Panc1 (cell line): ENCODE measurements at regions not wholly inside any gene's neighbourhood (a gene's known extent, or its start where the extent isn't known, plus 50 kb on each side); places are given as distances from the start of the nearest gene placed in this dataset.

Source experiments
- ATAC-seq: fragments of 200-7000 bp; cut with Tn5 transposase; 2 replicates; pipeline ENCODE4 v1.9.1; 2020; ENCODE audit warnings: mild to moderate bottlenecking, moderate library complexity
- BruUV-seq: library from RNA; stranded (reverse); fragments of 400-500 nt; replicated peaks from 2 replicates; lab custom pipeline; 2021; lab: Mats Ljungman, UMichigan
- CTCF ChIA-PET: fragments of 300-600 bp; sonication (Branson Sonifier 250); formaldehyde crosslinking; loops from one replicate; lab custom pipeline; 2022; ENCODE audit warnings: antibody characterized with exemption; lab: Charles Lee
- POLR2A ChIA-PET: fragments of 300-600 bp; sonication (Branson Sonifier 250); formaldehyde crosslinking; loops from one replicate; lab custom pipeline; 2022; ENCODE audit warnings: antibody characterized with exemption; lab: Charles Lee
- DNase-seq: peaks from one replicate; pipeline ENCODE4 v3.0.0-alpha.2; 2010; ENCODE audit warnings: low read depth, low spot score
- H3K27ac ChIP-seq: 2 replicates; pipeline ENCODE4 v1.5.1; 2011; ENCODE audit warnings: mild to moderate bottlenecking, low read length, inconsistent platforms
- H3K27me3 ChIP-seq: fragments of 200-500 bp; sonication (Bioruptor generic); 2 replicates; pipeline ENCODE4 v1.6.0; 2014; ENCODE audit warnings: low read length, inconsistent platforms; ENCODE audit not compliant: control insufficient read depth, insufficient read depth
- H3K36me3 ChIP-seq: fragments of 200-500 bp; sonication (Bioruptor generic); 2 replicates; pipeline ENCODE4 v1.5.1; 2014; ENCODE audit warnings: inconsistent platforms, mild to moderate bottlenecking, low read length, moderate library complexity; ENCODE audit not compliant: control insufficient read depth, insufficient read depth
- H3K4me1 ChIP-seq: 2 replicates; pipeline ENCODE4 v1.5.1; 2011; ENCODE audit warnings: inconsistent platforms, mild to moderate bottlenecking, low read length, moderate library complexity; ENCODE audit not compliant: control insufficient read depth, insufficient read depth
- H3K4me3 ChIP-seq, 2 experiments: 2 replicates each; pipeline ENCODE4 v1.5.1; 2011 to 2012; ENCODE audit warnings: low read depth in 2 of 2, low read length in 2 of 2, mild to moderate bottlenecking in 2 of 2, inconsistent platforms in 1 of 2, moderate library complexity in 1 of 2
- H3K9me3 ChIP-seq: fragments of 200-500 bp; sonication (Bioruptor generic); 2 replicates; pipeline ENCODE4 v1.5.1; 2014; ENCODE audit warnings: low read depth, mild to moderate bottlenecking, inconsistent platforms, low read length, moderate library complexity; ENCODE audit not compliant: control insufficient read depth, insufficient read depth
- CTCF ChIP-seq: fragments of 450-650 bp; IDR thresholded peaks from 2 replicates; pipeline ENCODE4 v1.5.1; 2017; ENCODE audit warnings: mild to moderate bottlenecking
- POLR2AphosphoS5 ChIP-seq: IDR thresholded peaks from 2 replicates; pipeline ENCODE4 v1.6.1; 2012; ENCODE audit warnings: mild to moderate bottlenecking, low read depth, low read length, moderate library complexity
- SIN3A ChIP-seq: IDR thresholded peaks from 2 replicates; pipeline ENCODE4 v1.6.1; 2012; ENCODE audit warnings: low read depth, mild to moderate bottlenecking, low read length, moderate library complexity, borderline replicate concordance; ENCODE audit not compliant: insufficient read depth
- TCF7L2 ChIP-seq: IDR thresholded peaks from 2 replicates; pipeline ENCODE4 v1.6.1; 2011; ENCODE audit warnings: mild to moderate bottlenecking, low read depth, low read length, inconsistent platforms
- in situ Hi-C: cut with HindIII; loops from 2 replicates; pipeline ENCODE4 v1.10.0; 2016; ENCODE audit warnings: low sequenced_read_pairs, low pct_unique_long_range_greater_than_20kb
- intact Hi-C: fragments of 100-400 bp; cut with micrococcal nuclease; formaldehyde crosslinking; loops from one replicate; pipeline ENCODE4 v1.10.0; 2022; ENCODE audit not compliant: unreplicated experiment
- TF ChIP-seq, protein P1 (sequence below), 2 experiments: IDR thresholded peaks; 2 replicates each; pipeline ENCODE4 v1.6.1; 2011 to 2012; ENCODE audit warnings: low read depth in 2 of 2, control low read depth in 1 of 2, low read length in 1 of 2, mild to moderate bottlenecking in 1 of 2, moderate library complexity in 1 of 2; ENCODE audit not compliant: insufficient read depth in 1 of 2

DNA sequence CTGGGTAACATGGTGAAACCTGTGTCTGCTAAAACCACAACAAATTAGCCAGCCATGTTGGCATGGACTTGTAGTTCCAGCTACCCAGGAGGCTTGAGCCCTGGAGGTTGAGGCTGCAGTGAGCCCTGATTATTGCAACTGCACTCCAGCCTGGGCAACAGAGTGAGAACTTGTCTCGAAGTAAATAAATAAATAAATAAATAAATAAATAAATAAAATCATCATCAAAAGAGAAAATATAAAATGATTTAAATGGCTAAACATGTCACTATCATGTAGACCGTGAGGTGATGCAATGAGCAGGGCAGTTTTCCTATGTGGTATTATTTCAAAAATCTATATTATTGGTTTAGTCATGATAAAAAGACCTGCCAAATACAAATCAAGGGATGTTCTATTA is 2074.3 kb downstream of the PCDH9 start:
- BruUV-seq = no TSS peak
- no peaks in the 10 kb centered on the region for H3K9me3 ChIP-seq
- peaks cover 6% of the 10 kb centered on the region; the same call in 1 of the 2 replicates for H3K4me1 ChIP-seq
- ChIA-PET POLR2A (no interaction called here), CTCF (no interaction called here)
- no peak overlapping the region for H3K4me3 ChIP-seq
- TF ChIP-seq, protein P1, sequence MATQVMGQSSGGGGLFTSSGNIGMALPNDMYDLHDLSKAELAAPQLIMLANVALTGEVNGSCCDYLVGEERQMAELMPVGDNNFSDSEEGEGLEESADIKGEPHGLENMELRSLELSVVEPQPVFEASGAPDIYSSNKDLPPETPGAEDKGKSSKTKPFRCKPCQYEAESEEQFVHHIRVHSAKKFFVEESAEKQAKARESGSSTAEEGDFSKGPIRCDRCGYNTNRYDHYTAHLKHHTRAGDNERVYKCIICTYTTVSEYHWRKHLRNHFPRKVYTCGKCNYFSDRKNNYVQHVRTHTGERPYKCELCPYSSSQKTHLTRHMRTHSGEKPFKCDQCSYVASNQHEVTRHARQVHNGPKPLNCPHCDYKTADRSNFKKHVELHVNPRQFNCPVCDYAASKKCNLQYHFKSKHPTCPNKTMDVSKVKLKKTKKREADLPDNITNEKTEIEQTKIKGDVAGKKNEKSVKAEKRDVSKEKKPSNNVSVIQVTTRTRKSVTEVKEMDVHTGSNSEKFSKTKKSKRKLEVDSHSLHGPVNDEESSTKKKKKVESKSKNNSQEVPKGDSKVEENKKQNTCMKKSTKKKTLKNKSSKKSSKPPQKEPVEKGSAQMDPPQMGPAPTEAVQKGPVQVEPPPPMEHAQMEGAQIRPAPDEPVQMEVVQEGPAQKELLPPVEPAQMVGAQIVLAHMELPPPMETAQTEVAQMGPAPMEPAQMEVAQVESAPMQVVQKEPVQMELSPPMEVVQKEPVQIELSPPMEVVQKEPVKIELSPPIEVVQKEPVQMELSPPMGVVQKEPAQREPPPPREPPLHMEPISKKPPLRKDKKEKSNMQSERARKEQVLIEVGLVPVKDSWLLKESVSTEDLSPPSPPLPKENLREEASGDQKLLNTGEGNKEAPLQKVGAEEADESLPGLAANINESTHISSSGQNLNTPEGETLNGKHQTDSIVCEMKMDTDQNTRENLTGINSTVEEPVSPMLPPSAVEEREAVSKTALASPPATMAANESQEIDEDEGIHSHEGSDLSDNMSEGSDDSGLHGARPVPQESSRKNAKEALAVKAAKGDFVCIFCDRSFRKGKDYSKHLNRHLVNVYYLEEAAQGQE (IDR thresholded peaks at IDR 0.05; ENCODE audit: insufficient read depth in 1 of 2, low read depth in 2 of 2, low read length in 1 of 2) = no peak
- TF ChIP-seq SIN3A (no peak), TCF7L2 (no peak), CTCF (no peak), POLR2AphosphoS5 (no peak)
- in situ Hi-C loops (no loop called here), intact Hi-C loops (no loop called here)
- H3K27me3 ChIP-seq = no peaks in the 10 kb centered on the region
- H3K36me3 ChIP-seq = no peaks in the 10 kb centered on the region
- no peak overlapping the region for H3K27ac ChIP-seq
- no peak for DNase-seq
- no peak for ATAC-seq

- no peaks in the 10 kb centered on the region for H3K27me3 ChIP-seq
- H3K9me3 ChIP-seq = no peaks in the 10 kb centered on the region
- no peak overlapping the region for H3K27ac ChIP-seq
- no peak for ATAC-seq
- in situ Hi-C loops = no loop called here
- intact Hi-C loops = no loop called here
- CTCF ChIA-PET = no interaction called here
- no peak overlapping the region for H3K4me3 ChIP-seq
- peaks cover 6% of the 10 kb centered on the region; the same call in 1 of the 2 replicates for H3K4me1 ChIP-seq
- BruUV-seq = no TSS peak
- POLR2A ChIA-PET = interaction anchor here (0.7 kb wide), 1 partner anchor 1851 kb away, joined by 23 read pairs; no protein-coding TSS in a partner anchor
- H3K36me3 ChIP-seq = no peaks in the 10 kb centered on the region
- DNase-seq = no peak
- no peak for TF ChIP-seq POLR2AphosphoS5
- TF ChIP-seq, protein P1 (IDR thresholded peaks at IDR 0.05; ENCODE audit: insufficient read depth in 1 of 2, low read depth in 2 of 2, low read length in 1 of 2) = no peak
- no peak for TF ChIP-seq TCF7L2
- no peak for TF ChIP-seq CTCF
- TF ChIP-seq SIN3A = no peak
Measured at GRCh38 chr13:65154661-65155447, 2075.3 kb downstream of the PCDH9 start.
